ENCODE measurements at regions not wholly inside any gene's neighbourhood (a gene's known extent, or its start where the extent isn't known, plus 50 kb on each side); places are given as distances from the start of the nearest gene placed in this dataset.

DNA sequence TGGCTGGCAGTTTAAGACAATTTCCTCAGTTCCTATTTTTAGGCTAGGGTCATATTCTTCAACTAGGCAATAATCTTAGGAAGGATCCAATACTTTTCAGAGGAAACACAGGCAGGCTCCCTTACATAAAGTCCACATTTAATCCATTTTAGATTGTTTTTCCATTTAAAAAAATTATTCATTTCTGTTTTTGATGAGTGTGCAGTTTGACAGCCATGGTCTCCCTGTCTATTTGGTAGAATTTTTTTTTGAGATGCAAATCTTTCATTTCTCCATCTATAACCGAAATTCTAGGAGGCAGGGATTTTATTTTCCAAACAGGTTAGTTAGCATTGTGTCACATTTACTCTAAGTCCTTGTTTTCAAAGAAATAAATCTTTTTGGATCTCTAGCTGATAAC, 326.8 kb downstream of the PPP4R3C start:
- TF ChIP-seq, protein P1, sequence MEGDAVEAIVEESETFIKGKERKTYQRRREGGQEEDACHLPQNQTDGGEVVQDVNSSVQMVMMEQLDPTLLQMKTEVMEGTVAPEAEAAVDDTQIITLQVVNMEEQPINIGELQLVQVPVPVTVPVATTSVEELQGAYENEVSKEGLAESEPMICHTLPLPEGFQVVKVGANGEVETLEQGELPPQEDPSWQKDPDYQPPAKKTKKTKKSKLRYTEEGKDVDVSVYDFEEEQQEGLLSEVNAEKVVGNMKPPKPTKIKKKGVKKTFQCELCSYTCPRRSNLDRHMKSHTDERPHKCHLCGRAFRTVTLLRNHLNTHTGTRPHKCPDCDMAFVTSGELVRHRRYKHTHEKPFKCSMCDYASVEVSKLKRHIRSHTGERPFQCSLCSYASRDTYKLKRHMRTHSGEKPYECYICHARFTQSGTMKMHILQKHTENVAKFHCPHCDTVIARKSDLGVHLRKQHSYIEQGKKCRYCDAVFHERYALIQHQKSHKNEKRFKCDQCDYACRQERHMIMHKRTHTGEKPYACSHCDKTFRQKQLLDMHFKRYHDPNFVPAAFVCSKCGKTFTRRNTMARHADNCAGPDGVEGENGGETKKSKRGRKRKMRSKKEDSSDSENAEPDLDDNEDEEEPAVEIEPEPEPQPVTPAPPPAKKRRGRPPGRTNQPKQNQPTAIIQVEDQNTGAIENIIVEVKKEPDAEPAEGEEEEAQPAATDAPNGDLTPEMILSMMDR (IDR thresholded peaks at IDR 0.05), result no peak
- TF ChIP-seq POLR2A (IDR thresholded peaks at IDR 0.05), result no peak
